GM18909 (cell line): ENCODE measurements at regions not wholly inside any gene's neighbourhood (a gene's known extent, or its start where the extent isn't known, plus 50 kb on each side); places are given as distances from the start of the nearest gene placed in this dataset.
"Not testable (repeated sequence)": the region's sequence is repeated elsewhere in the genome, so short reads cannot be mapped to it uniquely, and the experiment has no call there.

Source experiments
- ATAC-seq: cut with Tn5 transposase; IDR thresholded peaks from one replicate; pipeline ENCODE4 v1.9.1; 2021; ENCODE audit warnings: mild to moderate bottlenecking; ENCODE audit not compliant: unreplicated experiment, poor library complexity

DNA sequence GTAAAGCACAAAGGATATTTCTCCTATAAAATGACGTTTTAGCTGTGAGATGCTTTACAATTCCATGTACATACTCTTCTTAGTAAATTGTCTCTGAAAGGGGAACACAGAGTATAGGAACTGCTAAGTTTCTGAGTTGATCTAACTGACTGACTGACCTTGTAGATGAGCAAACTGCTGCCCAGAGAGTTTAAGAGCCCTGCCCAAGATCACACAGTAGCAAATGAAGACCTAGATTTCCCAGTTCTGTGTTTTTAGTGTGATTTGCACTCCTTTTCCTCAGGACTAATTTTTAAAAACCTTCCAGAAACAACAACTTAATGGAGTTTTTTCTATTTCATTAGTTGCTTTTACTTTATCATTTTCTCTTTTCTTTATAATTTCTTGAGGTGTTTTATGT, 247.7 kb downstream of the PDCD6IP start:
- ATAC-seq: no peak

- ATAC-seq: no peak
Measured at GRCh38 chr3:34053626-34054025, 255.2 kb downstream of the PDCD6IP start.

GRCh38 chr3:34056181-34056910, 257.9 kb downstream of the PDCD6IP start:
- ATAC-seq: peak; percentile 20

DNA sequence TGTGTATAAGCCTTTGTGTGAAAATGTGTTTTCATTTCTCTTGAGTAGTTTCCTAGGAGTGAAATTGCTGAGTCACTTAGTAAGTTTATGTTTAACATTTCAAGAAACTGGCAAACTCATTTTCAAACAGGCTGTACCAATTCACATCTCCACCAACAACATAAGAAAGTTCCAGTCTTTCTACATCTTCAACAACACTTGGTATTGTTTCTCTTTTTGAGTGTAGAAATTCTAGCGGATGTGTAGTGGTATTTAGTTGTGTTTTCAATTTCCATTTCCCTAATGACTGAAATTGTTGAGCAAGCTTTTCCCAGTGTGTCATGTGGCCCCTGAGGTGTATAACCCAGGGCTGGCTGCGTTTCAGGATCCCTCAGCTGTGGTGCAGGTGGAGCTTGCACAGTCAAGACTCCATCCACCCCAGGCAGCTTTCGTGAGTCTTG, 258.5 kb downstream of the PDCD6IP start:
- peak; percentile 93 for ATAC-seq

DNA sequence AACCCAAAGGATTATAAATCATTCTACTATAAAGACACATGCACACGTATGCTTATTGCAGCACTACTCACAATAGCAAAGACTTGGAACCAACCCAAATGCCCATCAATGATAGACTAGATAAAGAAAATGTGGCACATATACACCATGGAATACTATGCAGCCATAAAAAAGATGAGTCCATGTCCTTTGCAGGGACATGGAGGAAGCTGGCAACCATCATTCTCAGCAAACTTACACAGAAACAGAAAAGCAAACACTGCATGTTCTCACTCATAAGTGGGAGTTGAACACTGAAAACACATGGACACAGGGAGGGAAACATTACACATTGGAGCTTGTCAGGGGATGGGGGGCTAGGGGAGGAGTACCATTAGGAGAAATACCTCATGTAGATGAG, 262.6 kb downstream of the PDCD6IP start:
- ATAC-seq: not testable (repeated sequence)

- ATAC-seq: no peak
Measured at GRCh38 chr3:34065901-34066300, 267.5 kb downstream of the PDCD6IP start.

- ATAC-seq: no peak
Measured at GRCh38 chr3:34066328-34066727, 267.9 kb downstream of the PDCD6IP start.

GRCh38 chr3:34066999-34067398, 268.6 kb downstream of the PDCD6IP start:
- no peak for ATAC-seq

DNA sequence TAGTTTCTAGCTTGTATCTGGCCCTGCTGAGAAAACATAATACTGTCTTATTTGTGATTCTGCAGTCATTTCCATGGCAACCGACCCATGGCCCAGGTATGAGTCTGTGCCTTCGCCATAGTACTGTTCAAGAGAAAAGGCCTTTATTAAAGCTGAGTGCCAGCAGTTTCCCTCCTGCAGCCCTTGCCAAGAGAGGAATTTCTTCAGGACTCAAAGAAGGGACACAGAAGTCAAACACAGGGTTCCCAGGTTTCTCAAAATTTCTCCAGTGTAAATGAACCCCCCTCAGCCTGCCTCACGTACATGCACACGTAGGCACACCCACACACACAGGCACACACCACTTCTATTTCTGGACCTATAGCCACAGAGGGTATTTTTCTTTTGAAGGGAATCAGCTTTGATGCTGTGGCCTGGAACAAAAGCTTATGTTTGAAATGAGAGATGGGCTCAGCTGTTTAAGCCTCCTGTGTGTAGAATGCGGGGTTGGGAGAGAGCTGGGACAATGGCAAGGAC, 269.2 kb downstream of the PDCD6IP start:
- no peak for ATAC-seq

DNA sequence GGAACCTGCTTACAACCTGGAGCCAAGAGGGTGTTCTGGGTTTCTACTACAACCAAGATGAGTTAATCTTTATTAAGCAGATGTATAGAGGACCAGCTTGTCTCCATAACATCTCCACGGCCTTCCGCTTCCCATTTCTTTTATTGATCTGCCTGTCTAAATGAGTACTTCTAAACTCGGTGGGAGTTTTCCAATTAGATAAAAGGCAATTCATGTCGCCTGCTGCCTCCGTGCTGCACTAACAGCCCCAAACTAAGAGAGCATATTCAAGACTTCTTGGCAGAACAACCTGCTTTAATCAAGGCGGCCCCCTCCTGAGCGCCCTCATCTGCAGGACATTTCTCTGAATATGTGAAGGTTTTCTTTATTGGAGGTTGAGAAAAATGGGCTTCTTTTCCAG, 270.1 kb downstream of the PDCD6IP start:
- ATAC-seq: no peak

DNA sequence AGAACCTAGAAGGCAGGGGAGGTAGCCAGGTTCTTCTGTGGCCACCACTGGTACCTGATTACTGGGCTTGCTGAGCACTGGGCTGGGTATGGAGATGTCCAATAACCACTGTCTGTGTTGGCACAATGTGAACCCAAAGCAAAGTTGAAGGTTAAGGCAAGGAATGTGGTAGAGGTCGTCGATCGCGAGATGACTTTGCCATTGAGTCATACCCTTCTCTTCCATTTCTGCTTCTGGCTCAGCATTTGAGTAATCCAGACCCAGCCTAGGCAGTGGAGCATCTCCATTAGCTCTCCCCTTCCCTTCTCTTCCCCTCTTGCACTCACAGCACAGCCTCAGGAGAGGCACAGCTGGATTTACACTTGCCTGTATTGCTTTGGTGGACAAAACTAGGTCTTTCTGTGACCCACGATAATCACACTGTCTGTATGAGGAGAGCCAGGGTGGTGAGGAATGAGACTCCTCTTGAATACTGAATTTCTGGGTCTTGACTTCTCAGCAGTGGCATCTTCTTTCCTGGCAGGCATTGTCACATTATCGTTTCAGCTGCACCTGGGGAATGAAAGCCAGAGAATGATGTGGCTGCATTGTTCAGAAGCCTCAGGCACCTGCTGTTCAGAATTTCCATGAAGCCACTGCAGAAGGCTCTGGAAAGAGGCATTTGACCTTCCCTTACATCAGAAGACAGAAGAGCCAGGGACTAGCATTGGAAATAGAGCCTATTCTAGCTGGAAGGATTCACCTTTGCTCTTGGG, 272.6 kb downstream of the PDCD6IP start:
- peak; percentile 33 for ATAC-seq

DNA sequence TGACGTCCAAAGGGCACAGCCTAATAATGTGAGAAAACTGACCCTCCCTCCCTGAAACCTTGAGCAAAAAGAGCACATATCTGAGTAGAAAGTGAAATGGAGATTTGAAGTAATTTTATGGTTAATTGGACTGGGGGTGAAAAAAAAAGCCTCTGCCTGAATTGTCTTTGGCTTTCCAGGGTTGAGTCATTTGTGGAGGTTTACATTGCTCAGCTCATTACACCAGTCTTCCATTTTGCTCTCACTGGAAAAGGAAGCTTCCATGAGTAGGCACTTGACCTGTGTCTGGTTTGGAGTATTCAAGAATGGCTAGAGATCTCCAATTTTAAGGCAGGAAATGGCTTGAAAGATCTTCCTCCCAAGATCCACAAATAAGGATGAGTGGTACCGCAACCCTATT, 273.9 kb downstream of the PDCD6IP start:
- peak; percentile 34 for ATAC-seq

GRCh38 chr3:34073111-34073510, 274.7 kb downstream of the PDCD6IP start:
- ATAC-seq: no peak

- peak; percentile 42 for ATAC-seq
Measured at GRCh38 chr3:34073961-34074360, 275.5 kb downstream of the PDCD6IP start.

- no peak for ATAC-seq
Measured at GRCh38 chr3:34075975-34076374, 277.5 kb downstream of the PDCD6IP start.

GRCh38 chr3:34077417-34078195, 279.2 kb downstream of the PDCD6IP start:
- ATAC-seq: peak; percentile 90

- ATAC-seq: no peak
Measured at GRCh38 chr3:34078418-34078817, 280.0 kb downstream of the PDCD6IP start.

- ATAC-seq: not testable (repeated sequence)
Measured at GRCh38 chr3:34079849-34080248, 281.4 kb downstream of the PDCD6IP start.

DNA sequence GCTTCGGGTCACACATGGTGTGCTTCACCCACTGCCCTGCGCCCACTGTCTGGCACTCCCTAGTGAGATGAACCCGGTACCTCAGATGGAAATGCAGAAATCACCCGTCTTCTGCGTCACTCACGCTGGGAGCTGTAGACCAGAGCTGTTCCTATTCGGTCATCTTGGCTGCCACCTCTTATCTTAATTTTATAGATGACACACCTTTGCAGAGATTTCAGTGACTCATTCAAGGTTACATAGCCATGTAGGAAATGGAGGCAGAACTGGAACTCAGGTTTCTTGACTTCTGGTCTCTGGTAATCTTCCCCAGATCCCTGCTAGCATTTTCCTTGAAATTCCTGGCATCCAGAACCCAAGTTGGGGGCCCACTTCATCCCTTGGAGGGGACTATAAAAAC, 291.9 kb downstream of the PDCD6IP start:
- ATAC-seq: not testable (repeated sequence)

GRCh38 chr3:34090876-34091275, 292.4 kb downstream of the PDCD6IP start:
- no peak for ATAC-seq

GRCh38 chr3:34094280-34094679, 295.9 kb downstream of the PDCD6IP start:
- ATAC-seq: not testable (repeated sequence)
